ENCODE measurements at regions not wholly inside any gene's neighbourhood (a gene's known extent, or its start where the extent isn't known, plus 50 kb on each side); places are given as distances from the start of the nearest gene placed in this dataset.
"Not testable (repeated sequence)": the region's sequence is repeated elsewhere in the genome, so short reads cannot be mapped to it uniquely, and the experiment has no call there.

- no peaks in the 10 kb centered on the region for H3K4me1 ChIP-seq
- H3K4me3 ChIP-seq: no peak overlapping the region
- H3K36me3 ChIP-seq: no peaks in the 10 kb centered on the region
- in situ Hi-C loops (cut with MboI; ENCODE audit: low sequenced_read_pairs in 4 of 4) (no loop called here), intact Hi-C loops (cut with DNase I; ENCODE audit: low total_unique reads) (no loop called here)
- DNase-seq (no peak), ATAC-seq (no peak)
- no peaks in the 10 kb centered on the region for H3K9me3 ChIP-seq
- H3K27ac ChIP-seq: no peak overlapping the region
- TF ChIP-seq CTCF (IDR thresholded peaks at IDR 0.05 in 4 of 5, conservative IDR thresholded peaks at IDR 0.05 in 1 of 5) (no peak), POLR2A (IDR thresholded peaks at IDR 0.05) (no peak)
- H3K27me3 ChIP-seq: no peaks in the 10 kb centered on the region
These were observed 995.6 kb upstream of the SLC39A10 start for GRCh38 chr2:194661431-194661830.

GRCh38 chr2:194639057-194639456 is 1018.0 kb upstream of the SLC39A10 start:
- not testable (repeated sequence) for ATAC-seq

GRCh38 chr2:194621945-194622344 is 1035.1 kb upstream of the SLC39A10 start:
- ATAC-seq (no peak), DNase-seq (no peak)
- in situ Hi-C loops (cut with MboI; ENCODE audit: low sequenced_read_pairs in 4 of 4) (no loop called here), intact Hi-C loops (cut with DNase I; ENCODE audit: low total_unique reads) (no loop called here)
- TF ChIP-seq CTCF (IDR thresholded peaks at IDR 0.05 in 4 of 5, conservative IDR thresholded peaks at IDR 0.05 in 1 of 5) (no peak), POLR2A (IDR thresholded peaks at IDR 0.05) (no peak)
- Histone ChIP-seq H3K27ac (no peak overlapping the region), H3K9me3 (no peaks in the 10 kb centered on the region), H3K27me3 (no peaks in the 10 kb centered on the region), H3K36me3 (no peaks in the 10 kb centered on the region), H3K4me3 (no peak overlapping the region), H3K4me1 (no peaks in the 10 kb centered on the region)

More at GRCh38 chr2:194639057-194639456, 1018.0 kb upstream of the SLC39A10 start:
- DNase-seq; H3K4me3 ChIP-seq; H3K4me1 ChIP-seq; H3K27ac ChIP-seq; H3K27me3 ChIP-seq; in situ Hi-C loops (cut with MboI; ENCODE audit: low sequenced_read_pairs in 4 of 4); H3K9me3 ChIP-seq; H3K36me3 ChIP-seq; intact Hi-C loops (cut with DNase I; ENCODE audit: low total_unique reads): not testable (repeated sequence)

DNA sequence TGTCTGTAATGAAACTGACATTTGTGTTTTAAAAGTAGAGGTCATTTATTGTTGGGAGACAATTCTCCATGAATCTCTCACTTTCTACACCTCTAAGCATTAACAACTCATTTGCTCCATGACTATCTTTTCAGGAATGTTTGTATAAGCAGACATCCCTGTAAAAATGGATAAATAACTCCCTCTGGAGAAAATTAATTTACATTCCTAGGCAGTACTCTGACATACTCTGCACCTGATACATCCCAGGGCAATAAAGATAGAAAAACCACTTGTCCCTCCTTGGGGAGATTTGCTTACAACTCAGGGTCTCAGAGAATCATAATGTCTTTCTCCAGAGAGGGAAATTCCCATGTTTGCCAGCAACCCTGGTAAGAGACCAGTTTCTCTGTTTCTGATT is 1037.7 kb upstream of the SLC39A10 start:
- no peak overlapping the region for H3K27ac ChIP-seq
- no peak for TF ChIP-seq POLR2A (IDR thresholded peaks at IDR 0.05)
- TF ChIP-seq CTCF (IDR thresholded peaks at IDR 0.05 in 4 of 5, conservative IDR thresholded peaks at IDR 0.05 in 1 of 5): no peak
- no peak overlapping the region for H3K4me3 ChIP-seq
- no peaks in the 10 kb centered on the region for H3K4me1 ChIP-seq
- intact Hi-C loops (cut with DNase I; ENCODE audit: low total_unique reads): no loop called here
- in situ Hi-C loops (cut with MboI; ENCODE audit: low sequenced_read_pairs in 4 of 4): no loop called here
- no peaks in the 10 kb centered on the region for H3K27me3 ChIP-seq
- H3K36me3 ChIP-seq: no peaks in the 10 kb centered on the region
- H3K9me3 ChIP-seq: no peaks in the 10 kb centered on the region
- no peak for DNase-seq
- no peak for ATAC-seq

DNA sequence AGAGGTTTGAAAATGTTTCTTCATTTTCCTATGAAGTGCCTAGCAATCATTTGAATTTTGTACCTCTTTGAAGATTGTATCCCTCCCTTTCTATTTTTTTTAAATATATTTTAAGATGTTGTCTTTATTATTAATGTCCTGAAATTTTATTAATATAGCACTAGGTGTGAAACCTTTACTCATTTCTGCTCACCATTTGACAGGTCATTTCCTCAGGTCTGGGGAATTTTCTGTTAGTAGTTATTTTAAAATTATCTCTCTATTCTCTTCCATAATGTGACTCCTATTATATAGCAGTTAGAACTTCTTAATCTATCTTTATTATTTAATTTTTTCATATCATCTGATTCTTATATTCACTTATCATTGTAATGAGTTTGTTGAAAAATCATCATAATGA is 1038.6 kb upstream of the SLC39A10 start:
- Histone ChIP-seq H3K36me3 (no peaks in the 10 kb centered on the region), H3K4me1 (no peaks in the 10 kb centered on the region), H3K27ac (no peak overlapping the region), H3K9me3 (no peaks in the 10 kb centered on the region), H3K4me3 (no peak overlapping the region), H3K27me3 (no peaks in the 10 kb centered on the region)
- DNase-seq: no peak
- ATAC-seq: no peak
- no peak for TF ChIP-seq CTCF (IDR thresholded peaks at IDR 0.05 in 4 of 5, conservative IDR thresholded peaks at IDR 0.05 in 1 of 5)
- no peak for TF ChIP-seq POLR2A (IDR thresholded peaks at IDR 0.05)
- intact Hi-C loops (cut with DNase I; ENCODE audit: low total_unique reads): no loop called here
- in situ Hi-C loops (cut with MboI; ENCODE audit: low sequenced_read_pairs in 4 of 4): no loop called here
